ENCODE measurements at regions not wholly inside any gene's neighbourhood (a gene's known extent, or its start where the extent isn't known, plus 50 kb on each side); places are given as distances from the start of the nearest gene placed in this dataset.

GRCh38 chr20:4412216-4412615 lies 163.1 kb upstream of the ADRA1D start:
- no peak for TF ChIP-seq CTCF (IDR thresholded peaks at IDR 0.05 in 4 of 5, conservative IDR thresholded peaks at IDR 0.05 in 1 of 5)
- no peak for TF ChIP-seq POLR2A (IDR thresholded peaks at IDR 0.05)

All from gastrocnemius medialis (tissue), 4 donors.